Body of pancreas (tissue), 4 donors: ENCODE measurements at regions not wholly inside any gene's neighbourhood (a gene's known extent, or its start where the extent isn't known, plus 50 kb on each side); places are given as distances from the start of the nearest gene placed in this dataset.

ENCODE experiments used
- POLR2A ChIP-seq, 3 donors: fragments of 450-650 bp; IDR thresholded peaks; one replicate each; pipeline ENCODE4 v1.6.1; 2016; ENCODE audit warnings: antibody characterized with exemption in 3 of 3, mild to moderate bottlenecking in 2 of 3
- TF ChIP-seq, protein P1 (sequence below), 7 experiments: fragments of 450-650 bp in 4 of 7; fragments of 200-600 bp in 3 of 7; sonication (generic) in 3 of 7; IDR thresholded peaks; one replicate each; pipeline ENCODE4 v1.5.1; 2016 to 2019; ENCODE audit warnings: antibody characterized with exemption in 7 of 7

DNA sequence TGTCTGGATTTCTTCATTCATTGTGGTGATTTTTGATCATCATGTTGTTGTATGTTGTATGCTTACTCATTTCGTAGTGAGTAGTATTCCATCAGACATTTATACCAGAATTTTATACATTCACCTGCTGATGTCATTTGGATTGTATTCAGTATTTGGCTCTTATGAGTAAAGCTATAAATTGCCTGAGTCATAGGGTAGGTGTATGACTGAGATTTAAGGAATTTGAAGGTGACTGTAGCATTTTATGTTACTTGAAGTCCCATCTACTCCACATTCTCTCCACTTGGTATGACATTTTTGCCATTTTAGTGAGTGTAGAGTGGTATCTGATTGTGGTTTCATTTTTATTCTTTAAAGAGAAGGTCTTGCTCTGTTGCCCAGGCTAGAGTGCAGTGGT, 548.2 kb downstream of the TBC1D22A start:
- TF ChIP-seq, protein P1, sequence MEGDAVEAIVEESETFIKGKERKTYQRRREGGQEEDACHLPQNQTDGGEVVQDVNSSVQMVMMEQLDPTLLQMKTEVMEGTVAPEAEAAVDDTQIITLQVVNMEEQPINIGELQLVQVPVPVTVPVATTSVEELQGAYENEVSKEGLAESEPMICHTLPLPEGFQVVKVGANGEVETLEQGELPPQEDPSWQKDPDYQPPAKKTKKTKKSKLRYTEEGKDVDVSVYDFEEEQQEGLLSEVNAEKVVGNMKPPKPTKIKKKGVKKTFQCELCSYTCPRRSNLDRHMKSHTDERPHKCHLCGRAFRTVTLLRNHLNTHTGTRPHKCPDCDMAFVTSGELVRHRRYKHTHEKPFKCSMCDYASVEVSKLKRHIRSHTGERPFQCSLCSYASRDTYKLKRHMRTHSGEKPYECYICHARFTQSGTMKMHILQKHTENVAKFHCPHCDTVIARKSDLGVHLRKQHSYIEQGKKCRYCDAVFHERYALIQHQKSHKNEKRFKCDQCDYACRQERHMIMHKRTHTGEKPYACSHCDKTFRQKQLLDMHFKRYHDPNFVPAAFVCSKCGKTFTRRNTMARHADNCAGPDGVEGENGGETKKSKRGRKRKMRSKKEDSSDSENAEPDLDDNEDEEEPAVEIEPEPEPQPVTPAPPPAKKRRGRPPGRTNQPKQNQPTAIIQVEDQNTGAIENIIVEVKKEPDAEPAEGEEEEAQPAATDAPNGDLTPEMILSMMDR (IDR thresholded peaks at IDR 0.05) = no peak
- TF ChIP-seq POLR2A (IDR thresholded peaks at IDR 0.05) = no peak
